ENCODE measurements at regions not wholly inside any gene's neighbourhood (a gene's known extent, or its start where the extent isn't known, plus 50 kb on each side); places are given as distances from the start of the nearest gene placed in this dataset.
"Not testable (repeated sequence)": the region's sequence is repeated elsewhere in the genome, so short reads cannot be mapped to it uniquely, and the experiment has no call there.

- FAIRE-seq: no peak
- DNase-seq (ENCODE audit: insufficient read length, low spot score): no peak
Observed at GRCh38 chr7:120186688-120187087, 86.3 kb upstream of the KCND2 start.

DNA sequence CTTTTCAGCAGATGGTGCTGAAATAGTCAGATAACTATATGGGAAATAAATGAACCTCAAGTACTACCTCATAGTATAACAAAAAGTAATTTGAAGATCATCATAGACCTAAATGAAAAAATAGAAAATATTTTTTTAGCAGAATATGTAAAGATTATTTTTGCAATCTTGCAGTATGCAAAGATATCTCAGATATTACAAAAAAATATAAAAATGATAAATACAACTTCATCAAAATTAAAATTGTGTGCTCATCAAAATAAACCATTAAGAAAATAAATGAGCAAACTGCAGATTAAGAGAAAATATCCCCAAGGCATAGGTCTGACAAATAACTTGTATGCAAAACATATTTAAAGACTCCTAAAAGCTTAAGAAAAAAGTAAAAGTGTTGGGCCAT, 83.4 kb upstream of the KCND2 start:
- no peak for DNase-seq (ENCODE audit: insufficient read length, low spot score)
- FAIRE-seq: no peak

DNA sequence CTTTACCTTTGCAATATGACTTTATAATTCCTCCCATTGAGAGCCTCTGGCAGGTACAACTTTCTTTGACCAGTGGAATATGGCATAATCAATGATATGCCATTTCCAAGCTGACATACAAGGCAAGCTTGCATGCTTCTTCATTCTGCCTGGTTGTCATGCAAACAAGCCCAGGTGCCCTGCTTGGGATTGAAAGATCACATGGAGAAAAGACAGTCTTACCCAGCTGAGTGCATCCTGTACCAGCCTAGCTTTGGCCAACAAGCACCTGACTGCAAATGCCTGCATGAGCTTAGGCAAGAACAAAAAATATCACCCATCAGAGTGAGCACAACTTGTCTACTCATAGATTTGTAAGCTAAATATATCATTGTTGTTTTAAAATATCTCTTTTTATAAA, 82.9 kb upstream of the KCND2 start:
- no peak for DNase-seq (ENCODE audit: insufficient read length, low spot score)
- FAIRE-seq: no peak

DNA sequence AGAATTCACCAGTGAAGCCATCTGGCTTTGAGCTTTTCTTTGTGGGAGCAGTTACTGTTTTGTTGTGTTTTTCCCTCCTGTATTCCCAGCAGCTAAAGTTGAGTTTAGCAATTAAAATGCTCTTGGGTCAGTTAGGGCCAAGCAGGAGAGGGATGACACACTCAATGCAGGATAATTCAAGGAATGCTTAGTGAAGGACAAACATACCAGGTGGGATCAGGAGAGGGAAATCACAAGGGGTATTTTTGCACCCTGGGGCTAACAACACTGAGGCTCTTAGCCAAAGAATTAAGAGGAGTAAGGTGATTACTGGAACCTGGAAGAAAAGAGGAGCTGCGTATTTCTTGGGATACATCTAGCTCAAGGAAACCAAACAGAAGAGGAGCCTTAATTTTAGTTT, 82.4 kb upstream of the KCND2 start:
- FAIRE-seq (no peak), DNase-seq (ENCODE audit: insufficient read length, low spot score) (no peak)

- DNase-seq (ENCODE audit: insufficient read length, low spot score); FAIRE-seq: not testable (repeated sequence)
Observed at GRCh38 chr7:120191423-120191822, 81.6 kb upstream of the KCND2 start.

- DNase-seq (ENCODE audit: insufficient read length, low spot score): no peak
- FAIRE-seq: no peak
Observed at GRCh38 chr7:120201290-120201689, 71.7 kb upstream of the KCND2 start.

DNA sequence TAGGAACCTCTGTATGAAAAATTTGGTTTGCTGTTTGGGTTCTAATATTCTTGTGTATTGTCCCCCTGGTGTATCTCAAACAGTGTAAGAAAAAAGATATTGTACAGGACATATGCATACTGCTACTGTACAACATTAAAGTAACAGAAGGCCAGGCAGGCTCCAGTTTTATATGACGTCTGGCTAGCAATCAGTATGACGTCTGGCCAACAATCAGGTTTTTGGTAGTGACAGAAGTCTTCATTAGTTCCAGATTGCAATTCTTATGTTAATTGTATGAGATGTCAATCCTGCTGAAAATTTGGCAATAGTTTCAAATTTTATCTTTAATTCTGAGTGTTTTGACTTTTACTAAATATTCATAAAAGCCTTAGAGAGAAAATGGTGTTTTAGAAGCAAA, 67.9 kb upstream of the KCND2 start:
- no peak for DNase-seq (ENCODE audit: insufficient read length, low spot score)
- no peak for FAIRE-seq

GRCh38 chr7:120207037-120207436, 65.9 kb upstream of the KCND2 start:
- FAIRE-seq: no peak
- DNase-seq (ENCODE audit: insufficient read length, low spot score): no peak

DNA sequence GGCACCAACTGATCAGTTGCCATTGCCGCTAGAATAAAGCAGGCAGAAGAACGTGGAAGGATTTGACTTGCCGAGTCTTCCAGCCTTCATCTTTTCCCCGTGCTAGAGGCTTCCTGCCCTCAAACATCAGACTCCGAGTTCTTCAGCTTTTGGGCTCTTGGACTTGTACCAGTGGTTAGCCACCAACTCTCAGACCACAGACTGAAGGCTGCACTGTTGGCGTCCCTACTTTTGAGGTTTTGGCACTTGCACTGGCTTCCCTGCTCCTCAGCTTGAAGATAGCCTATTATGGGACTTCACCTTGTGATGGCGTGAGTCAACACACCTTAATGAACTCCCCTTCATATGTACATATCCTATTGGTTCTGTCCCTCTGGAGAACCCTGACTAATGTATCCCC, 57.3 kb upstream of the KCND2 start:
- DNase-seq (ENCODE audit: insufficient read length, low spot score) (no peak), FAIRE-seq (no peak)

- DNase-seq (ENCODE audit: insufficient read length, low spot score): no peak
- no peak for FAIRE-seq
Observed at GRCh38 chr7:120216947-120217346, 56.0 kb upstream of the KCND2 start.

DNA sequence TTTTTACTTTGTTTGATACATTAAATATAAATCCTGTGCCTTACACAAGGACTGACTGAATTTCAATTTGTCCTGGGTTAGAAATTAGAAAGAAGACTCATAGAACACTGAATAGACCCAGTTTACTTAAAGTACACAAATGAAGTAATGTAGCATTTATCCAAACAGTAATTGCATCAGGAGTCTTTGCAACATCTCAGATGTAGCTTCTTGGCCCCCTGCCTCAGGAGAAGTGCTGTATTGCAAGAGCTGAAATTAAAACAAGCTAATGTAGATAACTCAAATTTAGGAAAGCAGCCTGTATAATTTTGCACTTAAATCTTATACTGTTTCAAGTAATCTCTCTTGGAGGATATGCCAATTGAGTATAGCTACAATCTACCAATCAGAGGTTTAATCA, 54.3 kb upstream of the KCND2 start:
- DNase-seq (ENCODE audit: insufficient read length, low spot score): no peak
- FAIRE-seq: no peak

- DNase-seq (ENCODE audit: insufficient read length, low spot score): no peak
- FAIRE-seq: no peak
Observed at GRCh38 chr7:120221666-120222065, 51.3 kb upstream of the KCND2 start.
